Stomach (tissue), 8 donors: ENCODE measurements at regions not wholly inside any gene's neighbourhood (a gene's known extent, or its start where the extent isn't known, plus 50 kb on each side); places are given as distances from the start of the nearest gene placed in this dataset.

ENCODE experiments used
- DNase-seq, 2 donors: peaks; one replicate each; pipeline versions ENCODE4 v3.0.0 to v3.0.0-alpha.2; 2013 to 2019
- H3K27ac ChIP-seq, 5 donors: fragments of 200-600 bp in 4 of 5; sonication (generic) in 4 of 5; one replicate each; pipeline ENCODE4 v1.5.1; 2013 to 2019; ENCODE audit warnings: mild to moderate bottlenecking in 1 of 5, moderate library complexity in 1 of 5
- H3K27me3 ChIP-seq, 3 donors: fragments of 200-600 bp; sonication (generic); one replicate each; pipeline ENCODE4 v1.5.1; 2017 to 2019; ENCODE audit warnings: mixed run types in 1 of 3
- H3K36me3 ChIP-seq, 4 donors: fragments of 200-600 bp; sonication (generic); 1 replicate in 3 of 4; 2 replicates in 1 of 4; pipeline ENCODE4 v1.5.1; 2016 to 2019
- H3K4me1 ChIP-seq, 4 donors: fragments of 200-600 bp; sonication (generic); one replicate each; pipeline ENCODE4 v1.5.1; 2016 to 2019
- H3K4me3 ChIP-seq, 4 donors: fragments of 200-600 bp; sonication (generic) in 3 of 4; one replicate each; pipeline ENCODE4 v1.5.1; 2016 to 2019; ENCODE audit warnings: mild to moderate bottlenecking in 1 of 4
- H3K9me3 ChIP-seq, 4 donors: fragments of 200-600 bp; sonication (generic); one replicate each; pipeline ENCODE4 v1.5.1; 2016 to 2019
- CTCF ChIP-seq, 7 experiments: fragments of 450-650 bp in 4 of 7; fragments of 200-600 bp in 3 of 7; sonication (generic) in 3 of 7; IDR thresholded peaks; one replicate each; pipeline ENCODE4 v1.5.1; 2016 to 2019; ENCODE audit warnings: antibody characterized with exemption in 7 of 7, control low read depth in 2 of 7, mild to moderate bottlenecking in 1 of 7
- EP300 ChIP-seq: sonication (generic); formaldehyde crosslinking; IDR thresholded peaks from one replicate; pipeline ENCODE4 v1.6.1; 2017; ENCODE audit warnings: antibody characterized with exemption
- POLR2A ChIP-seq, 4 donors: fragments of 450-650 bp; IDR thresholded peaks; one replicate each; pipeline ENCODE4 v1.6.1; 2016; ENCODE audit warnings: antibody characterized with exemption in 4 of 4, control low read depth in 2 of 4, mild to moderate bottlenecking in 1 of 4, moderate library complexity in 1 of 4
- POLR2AphosphoS5 ChIP-seq, 3 donors: sonication (generic); formaldehyde crosslinking; IDR thresholded peaks; one replicate each; pipeline ENCODE4 v1.6.1; 2016; ENCODE audit warnings: antibody characterized with exemption in 3 of 3
- WGBS, 5 donors: extraction: QIAGEN DNeasy Blood & Tissue Kit in 3 of 5; methylation state at CpG; one replicate each; pipeline versions ENCODE4 v1.1.5 to v1.1.7; 2013 to 2018; 5-methylcytosine and 5-hydroxymethylcytosine counted together
- intact Hi-C: fragments of 100-400 bp; cut with DNase I; formaldehyde crosslinking; loops from one replicate; pipeline ENCODE4 v1.15.1; 2023; ENCODE audit warnings: low total_unique reads
- donor health status: healthy with polysubstance abuse.
- donor health status: Bipolar disorder and iron deficiency.
- donor health status: healthy.

DNA sequence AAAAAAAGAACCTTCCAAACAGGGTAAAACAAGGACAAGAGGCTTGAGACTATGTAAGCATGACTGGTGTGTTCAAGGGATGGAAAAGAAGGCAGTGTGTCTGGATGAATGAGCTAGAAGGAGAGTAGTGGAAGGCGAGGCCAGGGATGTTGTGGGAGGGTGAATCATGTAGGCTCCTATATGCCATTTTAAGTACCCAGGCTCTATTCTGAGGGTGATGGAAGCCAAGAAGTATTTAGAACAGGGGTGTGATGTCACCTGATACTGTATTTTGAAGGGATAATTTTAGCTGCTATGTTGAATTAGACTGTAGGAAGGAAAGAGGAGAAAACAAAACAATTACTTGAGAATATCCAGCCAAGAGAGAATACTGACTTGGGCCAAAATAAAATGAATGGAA is 524.7 kb upstream of the CRIM1 start:
- Histone ChIP-seq H3K9me3 (no peaks in the 10 kb centered on the region), H3K27me3 (no peaks in the 10 kb centered on the region), H3K4me1 (no peaks in the 10 kb centered on the region), H3K4me3 (no peak overlapping the region), H3K36me3 (no peaks in the 10 kb centered on the region), H3K27ac (no peak overlapping the region)
- DNase-seq = no peak
- no peak for TF ChIP-seq CTCF (IDR thresholded peaks at IDR 0.05)
- no peak for TF ChIP-seq POLR2AphosphoS5 (IDR thresholded peaks at IDR 0.05)
- TF ChIP-seq EP300 = no peak
- no peak for TF ChIP-seq POLR2A (IDR thresholded peaks at IDR 0.05)
- intact Hi-C loops = no loop called here
- WGBS, 5 donors = 75 to 91% (median 83%) methylated on average over 1 of the region's 1 CpG

- Histone ChIP-seq H3K27ac (no peak overlapping the region), H3K4me3 (no peak overlapping the region), H3K4me1 (no peaks in the 10 kb centered on the region), H3K27me3 (no peaks in the 10 kb centered on the region), H3K9me3 (no peaks in the 10 kb centered on the region), H3K36me3 (no peaks in the 10 kb centered on the region)
- intact Hi-C loops = no loop called here
- TF ChIP-seq EP300 (no peak), POLR2AphosphoS5 (IDR thresholded peaks at IDR 0.05) (no peak), CTCF (IDR thresholded peaks at IDR 0.05) (no peak), POLR2A (IDR thresholded peaks at IDR 0.05) (no peak)
- 82 to 88% (median 83%) methylated on average over 5 of the region's 5 CpGs for WGBS, 5 donors
- DNase-seq = no peak
Observed at GRCh38 chr2:35827086-35827485, 528.5 kb upstream of the CRIM1 start.

DNA sequence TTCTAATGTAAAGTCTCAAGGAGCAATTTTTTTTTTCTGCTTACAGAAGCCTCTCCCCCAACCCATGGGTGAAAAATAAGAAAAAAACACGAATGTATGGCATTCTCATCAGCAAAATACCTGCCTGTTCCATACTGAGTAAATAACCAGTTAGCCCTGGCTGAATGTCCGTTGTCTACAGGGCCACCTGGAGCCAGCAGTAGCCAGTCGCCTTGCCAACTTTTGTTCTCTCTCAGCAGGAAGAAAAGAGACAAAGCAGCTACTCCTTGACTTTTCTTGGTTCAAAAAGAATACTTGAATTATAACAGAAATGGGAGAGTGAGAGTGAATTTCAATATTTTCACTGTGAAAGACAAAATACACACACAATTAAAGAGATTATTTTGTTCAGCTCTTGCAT is 532.9 kb upstream of the CRIM1 start:
- no peak overlapping the region for H3K27ac ChIP-seq
- H3K27me3 ChIP-seq = no peaks in the 10 kb centered on the region
- intact Hi-C loops = no loop called here
- H3K9me3 ChIP-seq = no peaks in the 10 kb centered on the region
- no peak overlapping the region for H3K4me3 ChIP-seq
- no peaks in the 10 kb centered on the region for H3K4me1 ChIP-seq
- 31 to 49% (median 45%) methylated on average over 3 of the region's 3 CpGs for WGBS, 5 donors
- DNase-seq = no peak
- H3K36me3 ChIP-seq = no peaks in the 10 kb centered on the region
- TF ChIP-seq CTCF (IDR thresholded peaks at IDR 0.05) (no peak), POLR2A (IDR thresholded peaks at IDR 0.05) (no peak), POLR2AphosphoS5 (IDR thresholded peaks at IDR 0.05) (no peak), EP300 (no peak)

DNA sequence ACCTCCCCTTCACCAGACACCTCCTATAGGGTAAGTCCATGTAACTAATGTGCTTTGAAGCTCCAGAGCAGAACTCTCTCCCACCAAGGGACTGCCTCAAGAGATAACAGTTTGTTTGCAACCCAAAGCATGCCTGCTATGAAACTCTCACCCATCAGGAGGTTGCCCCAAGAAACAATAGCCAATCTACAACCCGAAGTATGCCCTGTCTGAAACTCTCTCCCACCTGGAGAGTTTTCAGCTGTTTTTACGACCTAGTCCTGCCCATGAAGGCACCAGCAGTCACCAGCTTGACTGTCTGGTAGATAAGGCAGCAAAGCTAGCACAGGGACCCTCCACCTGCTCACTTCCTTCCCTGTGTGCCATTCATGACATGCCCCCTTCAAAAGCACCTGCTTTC is 533.9 kb upstream of the CRIM1 start:
- no peaks in the 10 kb centered on the region for H3K4me1 ChIP-seq
- H3K4me3 ChIP-seq = no peak overlapping the region
- intact Hi-C loops = no loop called here
- 18 to 61% (median 42%) methylated on average over 2 of the region's 2 CpGs for WGBS, 5 donors
- H3K27ac ChIP-seq = no peak overlapping the region
- H3K27me3 ChIP-seq = no peaks in the 10 kb centered on the region
- H3K9me3 ChIP-seq = no peaks in the 10 kb centered on the region
- no peak for TF ChIP-seq CTCF (IDR thresholded peaks at IDR 0.05)
- TF ChIP-seq EP300 = no peak
- no peak for TF ChIP-seq POLR2AphosphoS5 (IDR thresholded peaks at IDR 0.05)
- no peak for TF ChIP-seq POLR2A (IDR thresholded peaks at IDR 0.05)
- no peak for DNase-seq
- no peaks in the 10 kb centered on the region for H3K36me3 ChIP-seq
